ENCODE measurements at regions not wholly inside any gene's neighbourhood (a gene's known extent, or its start where the extent isn't known, plus 50 kb on each side); places are given as distances from the start of the nearest gene placed in this dataset.

DNA sequence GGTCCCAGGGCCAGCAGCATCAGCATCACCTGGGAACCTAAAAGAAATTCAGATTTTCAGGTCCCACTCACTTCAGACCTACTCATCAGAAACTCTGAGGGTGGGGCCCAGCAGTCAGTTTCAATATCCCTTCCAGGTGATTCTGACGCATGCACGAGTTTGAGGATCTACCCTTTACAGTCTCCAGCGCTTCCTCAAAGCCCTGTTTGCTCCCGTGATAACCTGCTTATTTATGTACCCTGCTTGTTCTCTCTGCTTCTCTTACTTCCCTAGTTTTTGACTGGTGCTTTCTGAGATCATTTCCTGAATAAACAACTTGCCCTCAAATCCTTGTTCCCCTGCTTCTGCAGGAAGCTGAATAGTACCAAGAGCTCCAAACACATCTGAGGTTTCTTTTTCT is 245.3 kb downstream of the ZNF621 start:
- no peaks in the 10 kb centered on the region for H3K4me1 ChIP-seq (ENCODE audit: insufficient read depth, low read length, poor library complexity, severe bottlenecking)
- no peaks in the 10 kb centered on the region for H3K9me2 ChIP-seq (ENCODE audit: insufficient read depth, low read length)
- no peak overlapping the region for H3K4me3 ChIP-seq (ENCODE audit: low read depth, low read length, poor library complexity, severe bottlenecking)
- H3K36me3 ChIP-seq (ENCODE audit: insufficient read depth, low read length): no peaks in the 10 kb centered on the region
- no peak for DNase-seq (ENCODE audit: low spot score)
- BruUV-seq (replicated peaks): no TSS peak
- no peak for TF ChIP-seq EZH2phosphoT487 (IDR thresholded peaks at IDR 0.05; ENCODE audit: borderline replicate concordance, low read depth, low read length)
- TF ChIP-seq CTCF (conservative IDR thresholded peaks at IDR 0.05; ENCODE audit: low read length): no peak
- no peaks in the 10 kb centered on the region for H3K9me3 ChIP-seq (ENCODE audit: low read length)
- no peak overlapping the region for H2AFZ ChIP-seq (ENCODE audit: low read length)
- CTCF ChIA-PET (ENCODE audit: unreplicated experiment): no interaction called here
- no peak overlapping the region for H3K4me2 ChIP-seq (ENCODE audit: low read length)
- no peaks in the 10 kb centered on the region for H4K20me1 ChIP-seq (ENCODE audit: insufficient read depth, low read length)
- no peaks in the 10 kb centered on the region for H3K79me2 ChIP-seq (ENCODE audit: insufficient read depth, low read depth, low read length)
- POLR2A ChIA-PET: no interaction called here
- no peak overlapping the region for H3K27ac ChIP-seq (ENCODE audit: low read depth, low read length, poor library complexity, severe bottlenecking)
- intact Hi-C loops (cut with micrococcal nuclease; ENCODE audit: unreplicated experiment): no loop called here

GRCh38 chr3:40771112-40771511 is 246.4 kb downstream of the ZNF621 start:
- no peak overlapping the region for H3K4me3 ChIP-seq (ENCODE audit: low read depth, low read length, poor library complexity, severe bottlenecking)
- no peaks in the 10 kb centered on the region for H4K20me1 ChIP-seq (ENCODE audit: insufficient read depth, low read length)
- no peak for TF ChIP-seq CTCF (conservative IDR thresholded peaks at IDR 0.05; ENCODE audit: low read length)
- TF ChIP-seq EZH2phosphoT487 (IDR thresholded peaks at IDR 0.05; ENCODE audit: borderline replicate concordance, low read depth, low read length): no peak
- no peaks in the 10 kb centered on the region for H3K9me2 ChIP-seq (ENCODE audit: insufficient read depth, low read length)
- BruUV-seq (replicated peaks): no TSS peak
- intact Hi-C loops (cut with micrococcal nuclease; ENCODE audit: unreplicated experiment): no loop called here
- CTCF ChIA-PET (ENCODE audit: unreplicated experiment): no interaction called here
- no peaks in the 10 kb centered on the region for H3K36me3 ChIP-seq (ENCODE audit: insufficient read depth, low read length)
- POLR2A ChIA-PET: no interaction called here
- H3K27ac ChIP-seq (ENCODE audit: low read depth, low read length, poor library complexity, severe bottlenecking): no peak overlapping the region
- no peaks in the 10 kb centered on the region for H3K4me1 ChIP-seq (ENCODE audit: insufficient read depth, low read length, poor library complexity, severe bottlenecking)
- H2AFZ ChIP-seq (ENCODE audit: low read length): no peak overlapping the region
- DNase-seq (ENCODE audit: low spot score): no peak
- H3K4me2 ChIP-seq (ENCODE audit: low read length): no peak overlapping the region
- no peaks in the 10 kb centered on the region for H3K9me3 ChIP-seq (ENCODE audit: low read length)
- H3K79me2 ChIP-seq (ENCODE audit: insufficient read depth, low read depth, low read length): no peaks in the 10 kb centered on the region

- no peaks in the 10 kb centered on the region for H3K9me2 ChIP-seq (ENCODE audit: insufficient read depth, low read length)
- no peak overlapping the region for H3K4me2 ChIP-seq (ENCODE audit: low read length)
- H3K4me1 ChIP-seq (ENCODE audit: insufficient read depth, low read length, poor library complexity, severe bottlenecking): no peaks in the 10 kb centered on the region
- H3K36me3 ChIP-seq (ENCODE audit: insufficient read depth, low read length): no peaks in the 10 kb centered on the region
- no peaks in the 10 kb centered on the region for H4K20me1 ChIP-seq (ENCODE audit: insufficient read depth, low read length)
- ChIA-PET CTCF (ENCODE audit: unreplicated experiment) (no interaction called here), POLR2A (no interaction called here)
- no peak overlapping the region for H2AFZ ChIP-seq (ENCODE audit: low read length)
- intact Hi-C loops (cut with micrococcal nuclease; ENCODE audit: unreplicated experiment): no loop called here
- H3K79me2 ChIP-seq (ENCODE audit: insufficient read depth, low read depth, low read length): no peaks in the 10 kb centered on the region
- no peaks in the 10 kb centered on the region for H3K9me3 ChIP-seq (ENCODE audit: low read length)
- no peak overlapping the region for H3K27ac ChIP-seq (ENCODE audit: low read depth, low read length, poor library complexity, severe bottlenecking)
- no peak for DNase-seq (ENCODE audit: low spot score)
- TF ChIP-seq EZH2phosphoT487 (IDR thresholded peaks at IDR 0.05; ENCODE audit: borderline replicate concordance, low read depth, low read length): no peak
- no peak for TF ChIP-seq CTCF (conservative IDR thresholded peaks at IDR 0.05; ENCODE audit: low read length)
- BruUV-seq (replicated peaks): no TSS peak
- H3K4me3 ChIP-seq (ENCODE audit: low read depth, low read length, poor library complexity, severe bottlenecking): no peak overlapping the region
Measured at GRCh38 chr3:40779039-40779438, 254.3 kb downstream of the ZNF621 start.

All from OCI-LY7 (cell line).